Subcutaneous abdominal adipose tissue (tissue), 5 donors: ENCODE measurements at regions not wholly inside any gene's neighbourhood (a gene's known extent, or its start where the extent isn't known, plus 50 kb on each side); places are given as distances from the start of the nearest gene placed in this dataset.

Source experiments
- H3K27ac ChIP-seq: one replicate; pipeline ENCODE4 v1.7.0; 2013; ENCODE audit warnings: low read depth, mild to moderate bottlenecking, inconsistent platforms, low read length, moderate library complexity
- H3K27me3 ChIP-seq, 5 donors: one replicate each; pipeline ENCODE4 v1.7.0; 2013; ENCODE audit warnings: low read length in 5 of 5, inconsistent platforms in 1 of 5; ENCODE audit not compliant: control insufficient read depth in 5 of 5, insufficient read depth in 4 of 5
- H3K36me3 ChIP-seq, 5 donors: one replicate each; pipeline ENCODE4 v1.7.0; 2013; ENCODE audit warnings: low read length in 5 of 5; ENCODE audit not compliant: control insufficient read depth in 5 of 5, insufficient read depth in 5 of 5
- H3K4me1 ChIP-seq, 5 donors: one replicate each; pipeline ENCODE4 v1.7.0; 2013; ENCODE audit warnings: low read length in 5 of 5, mild to moderate bottlenecking in 3 of 5, moderate library complexity in 1 of 5; ENCODE audit not compliant: control insufficient read depth in 5 of 5, insufficient read depth in 5 of 5
- H3K4me3 ChIP-seq, 5 donors: one replicate each; pipeline ENCODE4 v1.7.0; 2013; ENCODE audit warnings: low read length in 5 of 5, low read depth in 1 of 5
- H3K9ac ChIP-seq, 5 donors: one replicate each; pipeline ENCODE4 v1.7.0; 2013; ENCODE audit warnings: low read length in 5 of 5, mild to moderate bottlenecking in 4 of 5, moderate library complexity in 3 of 5
- H3K9me3 ChIP-seq, 5 donors: one replicate each; pipeline ENCODE4 v1.7.0; 2013; ENCODE audit warnings: low read length in 5 of 5; ENCODE audit not compliant: control insufficient read depth in 5 of 5
- donor health status: healthy.
- donor health status: healthy.
- donor health status: healthy.
- donor health status: healthy.
- donor health status: healthy.

DNA sequence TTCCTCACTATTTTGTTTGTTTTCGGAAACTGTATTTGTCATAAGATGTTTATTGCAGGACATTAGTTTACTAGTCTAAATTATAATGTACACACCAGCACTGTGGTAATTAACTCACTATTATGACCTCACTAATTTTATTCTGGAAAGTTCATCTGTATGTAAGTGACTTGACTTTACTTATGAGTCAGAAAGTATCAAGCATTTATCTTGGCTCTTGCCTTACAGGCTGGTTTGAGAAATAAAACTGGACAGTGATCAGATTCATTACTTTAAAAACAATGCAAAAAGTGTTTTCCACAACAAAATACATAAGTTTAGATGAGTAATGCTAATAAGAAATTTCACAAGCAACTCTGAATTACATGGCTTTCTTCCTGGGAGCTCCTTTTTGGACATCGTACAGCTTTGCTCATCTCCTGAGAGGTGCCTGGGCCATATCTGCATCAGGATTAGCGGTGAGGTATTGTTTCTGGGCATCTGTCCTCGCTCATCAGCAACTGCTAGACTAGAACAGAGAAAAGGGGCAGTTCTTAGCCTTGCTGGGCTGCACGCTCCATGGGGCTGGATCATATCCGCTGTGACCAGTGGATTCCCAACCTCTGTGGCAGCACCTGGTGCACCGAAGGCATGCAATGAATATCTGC is 179.8 kb downstream of the SOD2 start:
- Histone ChIP-seq H3K4me1 (peaks cover 0 to 2% (median 0%) of the 10 kb centered on the region in 5 donors), H3K4me3 (no peak overlapping the region), H3K27me3 (no peaks in the 10 kb centered on the region), H3K36me3 (no peaks in the 10 kb centered on the region), H3K27ac (no peak overlapping the region), H3K9me3 (peaks cover 0 to 10% (median 0%) of the 10 kb centered on the region in 5 donors), H3K9ac (no peak overlapping the region)

DNA sequence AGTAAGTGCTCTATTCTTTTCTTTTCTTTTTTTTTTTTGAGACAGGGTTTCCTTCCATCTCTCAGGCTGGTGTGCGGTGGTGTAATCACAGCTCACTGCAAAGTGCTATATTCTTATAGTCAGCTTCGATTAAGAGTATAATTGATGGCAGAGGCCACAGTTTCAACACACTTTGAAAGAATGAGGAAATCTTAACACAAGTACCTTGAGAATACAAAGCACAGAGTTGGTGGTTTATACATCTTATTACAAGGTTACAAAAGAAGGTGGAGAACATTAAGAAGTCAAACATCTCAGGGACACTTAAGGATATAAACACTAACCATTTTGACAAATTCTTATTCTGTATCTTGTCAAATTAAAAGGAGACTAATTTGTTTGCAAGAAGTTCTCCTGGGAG is 180.5 kb downstream of the SOD2 start:
- Histone ChIP-seq H3K27me3 (no peaks in the 10 kb centered on the region), H3K4me1 (peaks cover 0 to 2% (median 0%) of the 10 kb centered on the region in 5 donors), H3K4me3 (no peak overlapping the region), H3K27ac (no peak overlapping the region), H3K9ac (no peak overlapping the region), H3K9me3 (peaks cover 0 to 10% (median 0%) of the 10 kb centered on the region in 5 donors), H3K36me3 (no peaks in the 10 kb centered on the region)

DNA sequence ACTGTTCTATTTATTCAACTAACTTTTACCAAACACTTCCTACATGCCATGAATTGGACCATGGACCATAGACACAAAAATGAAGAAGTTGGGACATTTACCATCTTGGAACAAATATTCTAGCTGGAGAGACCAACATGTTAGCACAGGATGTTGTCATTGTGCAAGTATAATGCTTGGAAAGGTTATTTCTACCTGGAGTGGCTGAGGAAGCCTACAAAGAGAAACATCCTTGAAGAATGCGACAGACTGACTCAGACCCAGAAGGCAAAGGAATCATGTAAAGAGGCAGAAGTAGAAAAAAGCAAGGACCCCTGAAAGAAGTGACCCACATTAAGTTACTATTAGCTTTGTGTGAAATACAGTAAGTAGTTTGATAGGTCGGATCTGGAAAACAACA is 180.9 kb downstream of the SOD2 start:
- Histone ChIP-seq H3K27me3 (no peaks in the 10 kb centered on the region), H3K4me1 (peaks cover 0 to 2% (median 0%) of the 10 kb centered on the region in 5 donors), H3K9me3 (peaks cover 0 to 10% (median 0%) of the 10 kb centered on the region in 5 donors), H3K9ac (no peak overlapping the region), H3K4me3 (no peak overlapping the region), H3K36me3 (no peaks in the 10 kb centered on the region), H3K27ac (no peak overlapping the region)

DNA sequence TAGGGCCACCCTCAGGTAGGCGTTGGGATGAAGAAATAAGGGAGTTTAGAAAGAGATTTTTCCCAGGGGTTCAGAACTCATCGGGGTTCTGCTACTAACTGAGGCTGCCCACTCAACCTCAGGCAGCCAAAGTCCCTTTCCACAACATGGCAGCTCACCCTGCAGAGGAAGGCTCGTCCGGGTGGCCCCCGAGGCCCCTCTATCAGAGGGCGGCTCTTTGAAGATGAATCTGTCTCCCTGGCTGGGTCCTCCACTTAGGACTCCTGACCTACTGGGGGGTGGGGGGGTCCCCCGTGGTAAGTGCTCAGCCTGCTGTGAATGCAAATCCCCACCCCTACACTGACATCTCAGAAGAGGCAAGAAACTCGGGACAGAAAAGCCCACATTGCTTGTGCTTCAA is 182.9 kb downstream of the SOD2 start:
- H3K27ac ChIP-seq = no peak overlapping the region
- no peak overlapping the region for H3K9ac ChIP-seq
- no peaks in the 10 kb centered on the region for H3K9me3 ChIP-seq
- H3K4me1 ChIP-seq = peaks cover 0 to 7% (median 6%) of the 10 kb centered on the region in 5 donors
- no peaks in the 10 kb centered on the region for H3K27me3 ChIP-seq
- H3K4me3 ChIP-seq = no peak overlapping the region
- H3K36me3 ChIP-seq = no peaks in the 10 kb centered on the region

DNA sequence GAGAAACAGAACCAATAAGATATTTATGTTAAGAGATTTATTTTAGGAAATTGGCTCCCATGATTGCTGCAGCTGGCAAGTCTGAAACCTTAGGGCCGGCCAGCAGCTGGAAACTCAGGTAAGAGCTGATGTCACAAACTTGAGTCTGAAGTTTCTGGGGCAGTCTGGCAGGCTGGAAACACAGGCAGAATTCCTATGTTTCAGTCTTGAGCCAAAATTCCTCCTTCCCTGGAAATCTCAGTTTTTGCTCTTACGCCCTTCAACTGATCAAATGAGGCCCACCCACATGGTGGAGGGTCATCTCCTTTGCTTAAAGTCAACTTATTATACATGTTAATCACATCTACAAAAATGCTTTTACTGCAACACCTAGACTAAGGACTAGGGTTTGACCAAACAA is 184.1 kb downstream of the SOD2 start:
- Histone ChIP-seq H3K4me1 (peaks cover 0 to 8% (median 6%) of the 10 kb centered on the region in 5 donors), H3K27ac (no peak overlapping the region), H3K36me3 (no peaks in the 10 kb centered on the region), H3K27me3 (no peaks in the 10 kb centered on the region), H3K9ac (no peak overlapping the region), H3K9me3 (no peaks in the 10 kb centered on the region), H3K4me3 (no peak overlapping the region)

DNA sequence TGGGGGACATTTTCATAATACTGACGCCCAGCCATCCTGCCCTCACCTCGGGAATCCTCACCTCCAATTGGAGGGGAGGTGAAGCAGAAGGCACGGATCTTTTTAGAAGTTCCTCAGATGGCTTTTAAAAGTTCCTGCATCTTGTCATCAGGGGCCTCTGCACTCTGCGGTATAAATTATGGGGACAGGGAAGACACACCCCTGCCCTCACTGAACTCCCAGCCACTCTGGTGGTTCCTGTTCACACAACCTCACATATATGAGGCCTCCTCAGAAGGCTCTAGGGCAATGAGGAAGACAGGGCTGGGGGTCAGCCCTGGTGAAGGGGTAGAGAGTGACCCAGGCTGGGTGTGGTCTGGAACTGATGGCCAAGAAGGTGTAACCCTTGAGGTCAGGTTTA is 187.0 kb downstream of the SOD2 start:
- Histone ChIP-seq H3K27ac (no peak overlapping the region), H3K4me3 (no peak overlapping the region), H3K27me3 (no peaks in the 10 kb centered on the region), H3K9me3 (no peaks in the 10 kb centered on the region), H3K36me3 (no peaks in the 10 kb centered on the region), H3K4me1 (peaks cover 0 to 8% (median 4%) of the 10 kb centered on the region in 5 donors), H3K9ac (no peak overlapping the region)

DNA sequence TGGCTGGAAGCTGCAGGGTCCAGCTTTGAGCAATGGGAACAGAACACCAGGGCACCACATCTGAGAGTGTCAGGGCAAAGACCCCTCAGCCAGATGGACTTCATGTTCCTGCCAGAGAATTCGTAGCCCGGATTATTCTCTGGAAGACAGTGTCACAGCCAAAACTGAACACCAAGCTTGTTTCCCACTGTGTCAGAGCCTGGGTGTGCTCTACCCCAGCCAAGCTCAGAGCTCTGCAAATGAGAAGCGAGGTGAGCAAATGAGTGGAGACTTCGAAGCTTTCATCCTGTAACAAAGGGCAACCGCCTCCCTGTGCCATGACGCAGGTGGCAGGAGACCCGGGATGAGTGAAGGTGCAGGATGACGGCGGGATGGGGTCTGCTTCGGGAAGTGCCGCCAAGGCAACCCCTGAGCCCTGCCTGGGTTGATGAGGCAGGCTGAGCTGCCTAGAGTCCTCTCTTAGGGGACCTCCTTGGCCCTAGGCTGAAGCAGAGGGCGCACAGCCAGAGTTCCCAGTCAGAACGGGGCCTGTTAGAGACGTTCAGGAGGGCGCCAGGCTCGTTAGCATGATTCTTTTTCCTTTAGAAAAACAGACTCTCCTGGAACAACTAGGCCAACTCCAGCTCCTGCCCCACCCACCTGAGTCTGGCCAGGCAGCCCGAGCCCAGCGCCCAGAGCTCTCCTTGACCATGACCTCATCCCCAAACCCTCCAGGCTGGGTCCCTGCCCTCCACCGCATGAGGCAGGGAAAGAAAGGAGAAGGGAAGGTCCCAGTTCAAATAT is 187.7 kb downstream of the SOD2 start:
- Histone ChIP-seq H3K27ac (no peak overlapping the region), H3K9ac (no peak overlapping the region)

DNA sequence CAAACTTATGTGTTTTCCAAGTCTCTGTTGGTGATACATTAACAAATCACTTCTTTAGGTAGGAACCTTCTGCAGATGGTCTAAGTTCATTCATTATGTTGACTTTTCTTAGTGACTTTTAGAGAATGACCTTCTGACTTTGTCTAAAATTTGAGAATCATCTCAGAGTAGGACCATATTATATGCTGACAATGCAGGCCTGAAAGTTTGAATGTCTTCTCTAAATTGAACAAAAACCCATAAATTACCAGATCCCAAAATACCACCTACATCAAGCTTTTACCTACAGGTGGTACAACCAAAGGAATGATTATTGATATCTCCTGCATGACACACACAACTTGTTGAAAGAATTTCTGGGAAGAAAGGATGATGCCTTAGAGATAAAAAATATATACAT is 191.5 kb downstream of the SOD2 start:
- Histone ChIP-seq H3K9me3 (peaks cover 0 to 8% (median 0%) of the 10 kb centered on the region in 5 donors), H3K4me1 (peaks cover 0 to 8% (median 4%) of the 10 kb centered on the region in 5 donors), H3K9ac (no peak overlapping the region), H3K27ac (no peak overlapping the region), H3K36me3 (no peaks in the 10 kb centered on the region), H3K4me3 (no peak overlapping the region), H3K27me3 (no peaks in the 10 kb centered on the region)

More for the DNA sequence above, 187.7 kb downstream of the SOD2 start:
- Histone ChIP-seq H3K36me3 (no peaks in the 10 kb centered on the region), H3K4me1 (peaks cover 0 to 8% (median 4%) of the 10 kb centered on the region in 5 donors), H3K27me3 (no peaks in the 10 kb centered on the region), H3K4me3 (no peak overlapping the region), H3K9me3 (no peaks in the 10 kb centered on the region)

DNA sequence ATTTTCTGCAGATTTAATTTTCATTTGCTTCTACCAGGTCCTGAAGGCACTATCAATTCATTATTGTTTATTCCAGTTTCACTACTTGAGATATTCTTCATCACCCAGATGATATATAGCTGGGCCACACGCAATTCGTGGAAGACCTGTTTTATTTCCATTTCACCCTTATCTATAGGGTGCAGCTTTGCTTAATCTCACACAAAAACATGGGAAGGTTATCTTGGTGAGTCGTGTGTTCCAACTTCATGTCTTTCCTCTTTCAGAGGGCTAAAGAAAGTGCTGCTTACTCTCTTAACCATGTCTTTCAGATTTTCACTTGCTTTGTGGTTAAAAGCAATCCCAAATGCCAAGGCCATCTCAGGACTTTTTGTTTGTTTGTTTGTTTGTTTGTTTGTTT is 194.0 kb downstream of the SOD2 start:
- no peak overlapping the region for H3K27ac ChIP-seq

DNA sequence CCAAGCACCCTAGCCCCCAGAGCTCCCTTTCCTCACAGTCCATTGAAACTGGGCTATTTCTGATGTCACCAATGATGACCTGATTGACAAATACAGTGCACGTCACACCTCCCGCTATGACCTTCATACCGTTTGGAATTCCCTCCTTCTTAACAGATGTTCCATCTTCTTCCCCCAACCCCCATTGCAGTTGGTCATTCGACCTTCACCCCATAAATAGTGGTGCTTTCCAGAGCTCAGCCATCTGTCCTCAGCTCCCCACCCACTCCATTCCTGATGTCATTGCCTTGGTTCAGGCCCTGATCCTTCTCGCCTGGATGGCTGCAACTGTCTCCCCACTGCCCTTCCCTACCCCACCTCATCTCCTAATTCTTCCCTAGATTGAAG is 198.5 kb downstream of the SOD2 start:
- H3K4me1 ChIP-seq = peaks cover 9 to 53% (median 43%) of the 10 kb centered on the region in 5 donors
- no peak overlapping the region for H3K9ac ChIP-seq
- H3K27me3 ChIP-seq = no peaks in the 10 kb centered on the region

More for the DNA sequence above, 194.0 kb downstream of the SOD2 start:
- Histone ChIP-seq H3K27me3 (no peaks in the 10 kb centered on the region), H3K9ac (no peak overlapping the region), H3K9me3 (peaks cover 0 to 8% (median 0%) of the 10 kb centered on the region in 5 donors), H3K36me3 (no peaks in the 10 kb centered on the region), H3K4me1 (peaks cover 0 to 10% (median 9%) of the 10 kb centered on the region in 5 donors), H3K4me3 (no peak overlapping the region)

More for the DNA sequence above, 198.5 kb downstream of the SOD2 start:
- Histone ChIP-seq H3K36me3 (no peaks in the 10 kb centered on the region), H3K9me3 (peaks cover 0 to 8% (median 0%) of the 10 kb centered on the region in 5 donors), H3K27ac (no peak overlapping the region), H3K4me3 (peak overlapping the region in 1 of 5 donors; percentile 12)
